GM23248 (cell line): ENCODE measurements at regions not wholly inside any gene's neighbourhood (a gene's known extent, or its start where the extent isn't known, plus 50 kb on each side); places are given as distances from the start of the nearest gene placed in this dataset.

Experiments used
- EZH2 ChIP-seq: fragments of 200-600 bp; sonication (generic); IDR thresholded peaks from 2 replicates; pipeline ENCODE4 v1.6.1; 2018; ENCODE audit warnings: antibody characterized with exemption, mild to moderate bottlenecking; ENCODE audit not compliant: insufficient read depth, poor library complexity, severe bottlenecking
- EZH2phosphoT487 ChIP-seq: fragments of 200-600 bp; sonication (generic); IDR thresholded peaks from 2 replicates; pipeline ENCODE4 v1.6.1; 2018; ENCODE audit warnings: antibody characterized with exemption, moderate library complexity, mild to moderate bottlenecking, low read depth; ENCODE audit not compliant: insufficient read depth

- TF ChIP-seq EZH2 (no peak), EZH2phosphoT487 (no peak)
Measured at GRCh38 chr2:140033638-140034037, 1253.4 kb upstream of the NXPH2 start.
